Adrenal gland (tissue), 5 donors: ENCODE measurements at regions not wholly inside any gene's neighbourhood (a gene's known extent, or its start where the extent isn't known, plus 50 kb on each side); places are given as distances from the start of the nearest gene placed in this dataset.

Source experiments
- POLR2A ChIP-seq, 2 donors: fragments of 450-650 bp; IDR thresholded peaks; one replicate each; pipeline ENCODE4 v1.6.1; 2017; ENCODE audit warnings: antibody characterized with exemption in 2 of 2, mild to moderate bottlenecking in 2 of 2, moderate library complexity in 1 of 2
- TF ChIP-seq, protein P1 (sequence below), 6 experiments: fragments of 450-650 bp in 4 of 6; fragments of 200-600 bp in 2 of 6; sonication (generic) in 1 of 6; IDR thresholded peaks; 1 replicate in 5 of 6; 2 replicates in 1 of 6; pipeline versions ENCODE4 v1.5.1 to v1.8.0; 2016 to 2021; ENCODE audit warnings: antibody characterized with exemption in 6 of 6, mild to moderate bottlenecking in 2 of 6, moderate library complexity in 1 of 6
- donor health status: DM: no; HTN: no; CAD: no.

DNA sequence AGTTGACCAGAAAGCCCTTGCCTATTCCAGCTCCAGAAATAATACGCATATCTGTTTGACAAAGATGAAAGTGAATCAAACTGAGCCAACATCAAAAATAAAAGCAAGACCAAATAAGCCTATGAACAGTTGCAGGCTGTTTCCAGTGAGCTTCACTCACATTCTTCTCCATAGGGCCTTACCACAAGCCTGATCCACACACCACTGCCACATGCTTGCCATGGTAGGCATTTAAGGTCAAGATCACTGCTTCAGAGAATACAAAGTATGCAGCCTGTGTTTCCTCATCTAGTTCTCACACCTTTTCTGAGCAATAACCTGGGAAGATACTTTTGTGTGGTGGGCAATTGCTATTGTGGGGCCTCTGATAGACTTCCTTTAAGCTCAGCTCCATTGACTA, 1060.2 kb downstream of the CDH11 start:
- TF ChIP-seq, protein P1, sequence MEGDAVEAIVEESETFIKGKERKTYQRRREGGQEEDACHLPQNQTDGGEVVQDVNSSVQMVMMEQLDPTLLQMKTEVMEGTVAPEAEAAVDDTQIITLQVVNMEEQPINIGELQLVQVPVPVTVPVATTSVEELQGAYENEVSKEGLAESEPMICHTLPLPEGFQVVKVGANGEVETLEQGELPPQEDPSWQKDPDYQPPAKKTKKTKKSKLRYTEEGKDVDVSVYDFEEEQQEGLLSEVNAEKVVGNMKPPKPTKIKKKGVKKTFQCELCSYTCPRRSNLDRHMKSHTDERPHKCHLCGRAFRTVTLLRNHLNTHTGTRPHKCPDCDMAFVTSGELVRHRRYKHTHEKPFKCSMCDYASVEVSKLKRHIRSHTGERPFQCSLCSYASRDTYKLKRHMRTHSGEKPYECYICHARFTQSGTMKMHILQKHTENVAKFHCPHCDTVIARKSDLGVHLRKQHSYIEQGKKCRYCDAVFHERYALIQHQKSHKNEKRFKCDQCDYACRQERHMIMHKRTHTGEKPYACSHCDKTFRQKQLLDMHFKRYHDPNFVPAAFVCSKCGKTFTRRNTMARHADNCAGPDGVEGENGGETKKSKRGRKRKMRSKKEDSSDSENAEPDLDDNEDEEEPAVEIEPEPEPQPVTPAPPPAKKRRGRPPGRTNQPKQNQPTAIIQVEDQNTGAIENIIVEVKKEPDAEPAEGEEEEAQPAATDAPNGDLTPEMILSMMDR (IDR thresholded peaks at IDR 0.05), result no peak
- TF ChIP-seq POLR2A (IDR thresholded peaks at IDR 0.05), result no peak
